Panc1 (cell line): ENCODE measurements at regions not wholly inside any gene's neighbourhood (a gene's known extent, or its start where the extent isn't known, plus 50 kb on each side); places are given as distances from the start of the nearest gene placed in this dataset.

Experiments used
- TF ChIP-seq, protein P1 (sequence below): fragments of 450-650 bp; IDR thresholded peaks from 2 replicates; pipeline ENCODE4 v1.5.1; 2017; ENCODE audit warnings: mild to moderate bottlenecking
- TF ChIP-seq, protein P2 (sequence below), 2 experiments: IDR thresholded peaks; 2 replicates each; pipeline ENCODE4 v1.6.1; 2011 to 2012; ENCODE audit warnings: low read depth in 2 of 2, control low read depth in 1 of 2, low read length in 1 of 2, mild to moderate bottlenecking in 1 of 2, moderate library complexity in 1 of 2; ENCODE audit not compliant: insufficient read depth in 1 of 2

DNA sequence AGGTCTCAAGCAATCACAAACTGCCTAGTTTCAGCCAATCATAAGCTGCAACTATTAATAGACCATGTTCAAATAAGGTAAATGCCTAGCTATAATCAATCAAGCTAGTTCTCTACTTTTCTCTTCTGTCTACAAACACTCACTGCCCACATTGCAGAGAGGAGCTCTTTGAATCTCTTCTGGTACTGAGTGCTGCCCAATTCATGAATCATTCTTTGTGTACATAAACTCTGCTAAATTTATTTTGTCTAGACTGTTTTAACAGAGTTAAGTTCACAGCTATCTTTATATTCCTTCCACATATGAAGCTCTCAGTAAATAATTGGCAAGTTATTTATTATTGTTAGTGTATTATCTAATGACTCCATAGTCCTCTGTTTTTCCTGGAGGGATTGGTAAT, 411.0 kb downstream of the EPHA7 start:
- TF ChIP-seq, protein P1, sequence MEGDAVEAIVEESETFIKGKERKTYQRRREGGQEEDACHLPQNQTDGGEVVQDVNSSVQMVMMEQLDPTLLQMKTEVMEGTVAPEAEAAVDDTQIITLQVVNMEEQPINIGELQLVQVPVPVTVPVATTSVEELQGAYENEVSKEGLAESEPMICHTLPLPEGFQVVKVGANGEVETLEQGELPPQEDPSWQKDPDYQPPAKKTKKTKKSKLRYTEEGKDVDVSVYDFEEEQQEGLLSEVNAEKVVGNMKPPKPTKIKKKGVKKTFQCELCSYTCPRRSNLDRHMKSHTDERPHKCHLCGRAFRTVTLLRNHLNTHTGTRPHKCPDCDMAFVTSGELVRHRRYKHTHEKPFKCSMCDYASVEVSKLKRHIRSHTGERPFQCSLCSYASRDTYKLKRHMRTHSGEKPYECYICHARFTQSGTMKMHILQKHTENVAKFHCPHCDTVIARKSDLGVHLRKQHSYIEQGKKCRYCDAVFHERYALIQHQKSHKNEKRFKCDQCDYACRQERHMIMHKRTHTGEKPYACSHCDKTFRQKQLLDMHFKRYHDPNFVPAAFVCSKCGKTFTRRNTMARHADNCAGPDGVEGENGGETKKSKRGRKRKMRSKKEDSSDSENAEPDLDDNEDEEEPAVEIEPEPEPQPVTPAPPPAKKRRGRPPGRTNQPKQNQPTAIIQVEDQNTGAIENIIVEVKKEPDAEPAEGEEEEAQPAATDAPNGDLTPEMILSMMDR: no peak
- TF ChIP-seq, protein P2, sequence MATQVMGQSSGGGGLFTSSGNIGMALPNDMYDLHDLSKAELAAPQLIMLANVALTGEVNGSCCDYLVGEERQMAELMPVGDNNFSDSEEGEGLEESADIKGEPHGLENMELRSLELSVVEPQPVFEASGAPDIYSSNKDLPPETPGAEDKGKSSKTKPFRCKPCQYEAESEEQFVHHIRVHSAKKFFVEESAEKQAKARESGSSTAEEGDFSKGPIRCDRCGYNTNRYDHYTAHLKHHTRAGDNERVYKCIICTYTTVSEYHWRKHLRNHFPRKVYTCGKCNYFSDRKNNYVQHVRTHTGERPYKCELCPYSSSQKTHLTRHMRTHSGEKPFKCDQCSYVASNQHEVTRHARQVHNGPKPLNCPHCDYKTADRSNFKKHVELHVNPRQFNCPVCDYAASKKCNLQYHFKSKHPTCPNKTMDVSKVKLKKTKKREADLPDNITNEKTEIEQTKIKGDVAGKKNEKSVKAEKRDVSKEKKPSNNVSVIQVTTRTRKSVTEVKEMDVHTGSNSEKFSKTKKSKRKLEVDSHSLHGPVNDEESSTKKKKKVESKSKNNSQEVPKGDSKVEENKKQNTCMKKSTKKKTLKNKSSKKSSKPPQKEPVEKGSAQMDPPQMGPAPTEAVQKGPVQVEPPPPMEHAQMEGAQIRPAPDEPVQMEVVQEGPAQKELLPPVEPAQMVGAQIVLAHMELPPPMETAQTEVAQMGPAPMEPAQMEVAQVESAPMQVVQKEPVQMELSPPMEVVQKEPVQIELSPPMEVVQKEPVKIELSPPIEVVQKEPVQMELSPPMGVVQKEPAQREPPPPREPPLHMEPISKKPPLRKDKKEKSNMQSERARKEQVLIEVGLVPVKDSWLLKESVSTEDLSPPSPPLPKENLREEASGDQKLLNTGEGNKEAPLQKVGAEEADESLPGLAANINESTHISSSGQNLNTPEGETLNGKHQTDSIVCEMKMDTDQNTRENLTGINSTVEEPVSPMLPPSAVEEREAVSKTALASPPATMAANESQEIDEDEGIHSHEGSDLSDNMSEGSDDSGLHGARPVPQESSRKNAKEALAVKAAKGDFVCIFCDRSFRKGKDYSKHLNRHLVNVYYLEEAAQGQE (IDR thresholded peaks at IDR 0.05; ENCODE audit: insufficient read depth in 1 of 2, low read depth in 2 of 2, low read length in 1 of 2): no peak
